Parathyroid adenoma (tissue), 2 donors: ENCODE measurements at regions not wholly inside any gene's neighbourhood (a gene's known extent, or its start where the extent isn't known, plus 50 kb on each side); places are given as distances from the start of the nearest gene placed in this dataset.

Experiments
- H2AFZ ChIP-seq: fragments of 300-600 bp; sonication (generic); one replicate; pipeline ENCODE4 v1.7.0; 2017; ENCODE audit warnings: antibody characterized with exemption, mild to moderate bottlenecking
- H3K27ac ChIP-seq: fragments of 300-600 bp; sonication (generic); one replicate; pipeline ENCODE4 v1.7.0; 2017
- H3K27me3 ChIP-seq: fragments of 300-600 bp; sonication (generic); one replicate; pipeline ENCODE4 v1.7.0; 2017; ENCODE audit warnings: low read length; ENCODE audit not compliant: control insufficient read depth, insufficient read depth
- H3K36me3 ChIP-seq: fragments of 300-600 bp; sonication (generic); one replicate; pipeline ENCODE4 v1.7.0; 2017; ENCODE audit warnings: low read length; ENCODE audit not compliant: control insufficient read depth, insufficient read depth
- H3K4me1 ChIP-seq: fragments of 300-600 bp; sonication (generic); one replicate; pipeline ENCODE4 v1.7.0; 2017; ENCODE audit warnings: control low read depth
- H3K4me2 ChIP-seq: fragments of 300-600 bp; sonication (generic); one replicate; pipeline ENCODE4 v1.7.0; 2017; ENCODE audit warnings: low read length
- H3K4me3 ChIP-seq: fragments of 300-600 bp; sonication (generic); one replicate; pipeline ENCODE4 v1.7.0; 2017; ENCODE audit warnings: low read depth, low read length
- H3K79me2 ChIP-seq: fragments of 300-600 bp; sonication (generic); one replicate; pipeline ENCODE4 v1.7.0; 2017; ENCODE audit warnings: control low read depth
- H3K9ac ChIP-seq: fragments of 300-600 bp; sonication (generic); one replicate; pipeline ENCODE4 v1.7.0; 2017; ENCODE audit warnings: mild to moderate bottlenecking
- H3K9me3 ChIP-seq: fragments of 300-600 bp; sonication (generic); one replicate; pipeline ENCODE4 v1.7.0; 2017; ENCODE audit warnings: low read length; ENCODE audit not compliant: control insufficient read depth
- CTCF ChIP-seq: fragments of 300-600 bp; sonication (generic); IDR thresholded peaks from one replicate; pipeline ENCODE4 v1.7.0; 2017; ENCODE audit warnings: antibody characterized with exemption, mild to moderate bottlenecking
- donor health status: primary hyperparathyroidism.

GRCh38 chr3:68088216-68088615 lies 433.8 kb upstream of the SUCLG2 start:
- Histone ChIP-seq H3K9ac (no peak overlapping the region), H3K36me3 (no peaks in the 10 kb centered on the region), H3K9me3 (no peaks in the 10 kb centered on the region), H3K4me2 (no peak overlapping the region), H3K27me3 (no peaks in the 10 kb centered on the region), H3K27ac (no peak overlapping the region), H3K4me1 (no peaks in the 10 kb centered on the region), H3K79me2 (no peaks in the 10 kb centered on the region), H3K4me3 (no peak overlapping the region), H2AFZ (no peak overlapping the region)
- no peak for TF ChIP-seq CTCF

GRCh38 chr3:68072062-68072461 lies 417.6 kb upstream of the SUCLG2 start:
- H3K4me2 ChIP-seq, result no peak overlapping the region
- no peaks in the 10 kb centered on the region for H3K36me3 ChIP-seq
- no peaks in the 10 kb centered on the region for H3K9me3 ChIP-seq
- no peak overlapping the region for H3K9ac ChIP-seq
- H3K79me2 ChIP-seq, result no peaks in the 10 kb centered on the region
- no peak for TF ChIP-seq CTCF
- H3K4me1 ChIP-seq, result no peaks in the 10 kb centered on the region
- no peak overlapping the region for H3K27ac ChIP-seq
- no peak overlapping the region for H2AFZ ChIP-seq
- no peak overlapping the region for H3K4me3 ChIP-seq
- no peaks in the 10 kb centered on the region for H3K27me3 ChIP-seq

GRCh38 chr3:68070186-68070585 lies 415.8 kb upstream of the SUCLG2 start:
- Histone ChIP-seq H3K4me3 (no peak overlapping the region), H3K79me2 (no peaks in the 10 kb centered on the region), H3K27ac (no peak overlapping the region), H3K9me3 (no peaks in the 10 kb centered on the region), H3K4me1 (no peaks in the 10 kb centered on the region), H3K9ac (no peak overlapping the region), H2AFZ (no peak overlapping the region), H3K36me3 (no peaks in the 10 kb centered on the region), H3K4me2 (no peak overlapping the region), H3K27me3 (no peaks in the 10 kb centered on the region)
- TF ChIP-seq CTCF, result no peak

GRCh38 chr3:68067314-68067713 lies 412.9 kb upstream of the SUCLG2 start:
- Histone ChIP-seq H3K27me3 (no peaks in the 10 kb centered on the region), H3K79me2 (no peaks in the 10 kb centered on the region)
- no peak for TF ChIP-seq CTCF

GRCh38 chr3:68062926-68063325 lies 408.5 kb upstream of the SUCLG2 start:
- Histone ChIP-seq H3K27ac (no peak overlapping the region), H3K36me3 (no peaks in the 10 kb centered on the region), H3K4me3 (no peak overlapping the region), H3K4me1 (no peaks in the 10 kb centered on the region), H3K79me2 (no peaks in the 10 kb centered on the region), H3K9me3 (no peaks in the 10 kb centered on the region), H3K9ac (no peak overlapping the region), H2AFZ (no peak overlapping the region), H3K27me3 (no peaks in the 10 kb centered on the region), H3K4me2 (no peak overlapping the region)
- no peak for TF ChIP-seq CTCF

More at GRCh38 chr3:68067314-68067713, 412.9 kb upstream of the SUCLG2 start:
- no peaks in the 10 kb centered on the region for H3K4me1 ChIP-seq
- H2AFZ ChIP-seq, result no peak overlapping the region
- H3K36me3 ChIP-seq, result no peaks in the 10 kb centered on the region
- no peaks in the 10 kb centered on the region for H3K9me3 ChIP-seq
- no peak overlapping the region for H3K4me3 ChIP-seq
- H3K4me2 ChIP-seq, result no peak overlapping the region
- H3K27ac ChIP-seq, result no peak overlapping the region
- H3K9ac ChIP-seq, result no peak overlapping the region
